SH-SY5Y (cell line): ENCODE measurements at regions not wholly inside any gene's neighbourhood (a gene's known extent, or its start where the extent isn't known, plus 50 kb on each side); places are given as distances from the start of the nearest gene placed in this dataset.

Source experiments
- GATA2 ChIP-seq: IDR thresholded peaks from 2 replicates; pipeline ENCODE4 v1.6.1; 2011; ENCODE audit warnings: mild to moderate bottlenecking, low read depth, low read length
- GATA3 ChIP-seq: IDR thresholded peaks from 2 replicates; pipeline ENCODE4 v1.6.1; 2011; ENCODE audit warnings: low read depth, mild to moderate bottlenecking, low read length, moderate library complexity

DNA sequence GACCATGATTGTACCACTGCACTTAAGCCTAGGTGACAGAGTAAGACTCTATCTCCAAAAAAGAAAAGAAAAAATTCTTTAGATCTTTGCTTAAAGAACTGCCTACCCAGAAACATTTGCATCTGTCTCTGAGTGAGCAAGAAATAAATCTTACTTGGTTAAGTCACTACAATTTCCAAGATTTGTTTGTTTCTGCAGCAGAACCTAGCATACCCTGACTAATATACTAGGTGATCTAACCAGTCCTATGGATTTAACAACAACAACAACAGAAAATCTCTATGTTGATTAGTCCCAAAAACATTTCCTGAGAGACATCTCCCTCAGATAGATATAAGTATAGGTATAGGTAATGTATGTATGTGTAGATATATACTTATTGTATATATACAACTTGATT, 549.3 kb upstream of the PSMD7 start:
- TF ChIP-seq GATA2 (no peak), GATA3 (no peak)
